ENCODE measurements at regions not wholly inside any gene's neighbourhood (a gene's known extent, or its start where the extent isn't known, plus 50 kb on each side); places are given as distances from the start of the nearest gene placed in this dataset.

DNA sequence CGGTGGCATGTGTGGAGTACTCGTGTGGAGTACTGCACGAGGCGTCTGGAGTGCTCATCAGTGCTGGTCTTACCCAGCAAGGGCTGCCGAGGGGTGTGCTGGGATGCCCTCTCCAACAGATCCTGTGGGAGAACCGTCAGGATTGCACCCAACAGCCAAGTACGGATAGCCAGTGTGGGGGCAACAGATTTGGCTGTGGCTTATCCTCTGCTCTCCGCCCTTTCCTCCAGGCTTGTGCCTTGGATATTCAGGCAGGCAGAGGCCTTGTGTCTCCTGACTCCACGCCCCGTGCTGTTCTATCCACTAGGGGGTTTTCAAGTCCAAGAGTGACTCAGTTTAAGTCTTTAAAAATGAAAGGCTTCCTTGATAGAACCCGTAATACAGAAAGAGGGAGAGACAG is 321.0 kb upstream of the HS6ST1 start:
- TF ChIP-seq POLR2A (IDR thresholded peaks at IDR 0.05), result no peak
- TF ChIP-seq, protein P1, sequence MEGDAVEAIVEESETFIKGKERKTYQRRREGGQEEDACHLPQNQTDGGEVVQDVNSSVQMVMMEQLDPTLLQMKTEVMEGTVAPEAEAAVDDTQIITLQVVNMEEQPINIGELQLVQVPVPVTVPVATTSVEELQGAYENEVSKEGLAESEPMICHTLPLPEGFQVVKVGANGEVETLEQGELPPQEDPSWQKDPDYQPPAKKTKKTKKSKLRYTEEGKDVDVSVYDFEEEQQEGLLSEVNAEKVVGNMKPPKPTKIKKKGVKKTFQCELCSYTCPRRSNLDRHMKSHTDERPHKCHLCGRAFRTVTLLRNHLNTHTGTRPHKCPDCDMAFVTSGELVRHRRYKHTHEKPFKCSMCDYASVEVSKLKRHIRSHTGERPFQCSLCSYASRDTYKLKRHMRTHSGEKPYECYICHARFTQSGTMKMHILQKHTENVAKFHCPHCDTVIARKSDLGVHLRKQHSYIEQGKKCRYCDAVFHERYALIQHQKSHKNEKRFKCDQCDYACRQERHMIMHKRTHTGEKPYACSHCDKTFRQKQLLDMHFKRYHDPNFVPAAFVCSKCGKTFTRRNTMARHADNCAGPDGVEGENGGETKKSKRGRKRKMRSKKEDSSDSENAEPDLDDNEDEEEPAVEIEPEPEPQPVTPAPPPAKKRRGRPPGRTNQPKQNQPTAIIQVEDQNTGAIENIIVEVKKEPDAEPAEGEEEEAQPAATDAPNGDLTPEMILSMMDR (IDR thresholded peaks at IDR 0.05), result no peak

Measured in testis (tissue), 2 donors.